ENCODE measurements at regions not wholly inside any gene's neighbourhood (a gene's known extent, or its start where the extent isn't known, plus 50 kb on each side); places are given as distances from the start of the nearest gene placed in this dataset.

DNA sequence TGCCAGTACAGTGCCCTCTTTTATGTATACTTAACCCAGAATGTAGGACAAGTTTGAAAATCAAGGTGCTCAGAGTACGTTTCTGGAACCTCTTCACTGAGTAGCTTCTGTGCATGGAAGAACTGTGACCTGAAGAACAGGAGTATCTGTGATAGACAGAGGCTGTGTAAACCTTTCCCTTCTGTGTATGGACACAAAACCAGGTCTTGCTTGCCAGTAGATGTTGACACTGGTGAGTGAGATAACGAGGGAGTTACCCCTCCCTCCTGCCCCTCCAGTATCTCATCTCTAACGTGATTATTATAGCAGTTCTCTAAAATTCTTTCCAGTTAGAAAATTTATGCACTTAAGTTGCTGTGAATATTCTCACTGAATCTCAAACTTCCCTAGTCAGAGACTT, 170.8 kb downstream of the RPL10L start:
- ChIA-PET CTCF (no interaction called here), POLR2A (no interaction called here)
- H3K9me3 ChIP-seq (ENCODE audit: control insufficient read depth, insufficient read depth, low read depth, low read length), result no peaks in the 10 kb centered on the region
- no peaks in the 10 kb centered on the region for H3K4me1 ChIP-seq (ENCODE audit: control insufficient read depth, insufficient read depth, low read length)
- H3K4me3 ChIP-seq (ENCODE audit: low read depth, low read length), result no peak overlapping the region
- H3K36me3 ChIP-seq (ENCODE audit: control insufficient read depth in 2 of 2, insufficient read depth in 1 of 2, low read length in 2 of 2), result no peaks in the 10 kb centered on the region
- H3K27ac ChIP-seq (ENCODE audit: extremely low read depth, low read depth, low read length), result no peak overlapping the region
- TF ChIP-seq, protein P1, sequence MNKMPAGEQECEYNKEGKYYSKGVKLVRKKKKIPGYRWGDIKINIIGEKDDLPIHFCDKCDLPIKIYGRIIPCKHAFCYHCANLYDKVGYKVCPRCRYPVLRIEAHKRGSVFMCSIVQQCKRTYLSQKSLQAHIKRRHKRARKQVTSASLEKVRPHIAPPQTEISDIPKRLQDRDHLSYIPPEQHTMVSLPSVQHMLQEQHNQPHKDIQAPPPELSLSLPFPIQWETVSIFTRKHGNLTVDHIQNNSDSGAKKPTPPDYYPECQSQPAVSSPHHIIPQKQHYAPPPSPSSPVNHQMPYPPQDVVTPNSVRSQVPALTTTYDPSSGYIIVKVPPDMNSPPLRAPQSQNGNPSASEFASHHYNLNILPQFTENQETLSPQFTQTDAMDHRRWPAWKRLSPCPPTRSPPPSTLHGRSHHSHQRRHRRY (tag by site-specific recombination; IDR thresholded peaks at IDR 0.05), result no peak
- no peak for TF ChIP-seq YY1 (tag by site-specific recombination; IDR thresholded peaks at IDR 0.05)
- TF ChIP-seq ZNF184 (tag by site-specific recombination; IDR thresholded peaks at IDR 0.05), result no peak
- no peak for TF ChIP-seq ZBTB1 (tag by site-specific recombination; IDR thresholded peaks at IDR 0.05)
- TF ChIP-seq ZNF140 (tag by site-specific recombination; IDR thresholded peaks at IDR 0.05), result no peak
- no peak for TF ChIP-seq ZNF423 (tag by site-specific recombination; IDR thresholded peaks at IDR 0.05)

DNA sequence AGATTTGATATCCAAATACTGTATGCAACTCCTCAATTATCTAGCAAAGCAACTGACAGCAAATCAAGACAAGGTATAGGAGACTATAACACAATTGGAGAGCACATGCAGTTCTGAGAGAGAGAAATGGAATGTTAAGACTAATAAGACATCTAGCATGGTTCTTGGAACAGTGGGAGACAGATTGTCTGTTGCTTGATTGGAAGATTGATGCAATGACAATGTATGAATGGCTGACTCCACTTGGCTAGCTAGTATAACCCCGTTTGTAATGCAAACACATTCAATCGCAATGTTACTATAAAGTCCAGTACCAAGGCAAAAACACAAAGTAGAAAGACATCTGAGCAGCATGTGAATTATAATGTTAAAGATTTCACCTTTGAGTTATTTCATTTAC, 179.3 kb downstream of the RPL10L start:
- TF ChIP-seq HOXC10 (CRISPR knock-in tag; IDR thresholded peaks at IDR 0.05), result no peak
- Histone ChIP-seq H3K9me3 (ENCODE audit: control insufficient read depth, insufficient read depth, low read depth, low read length) (no peaks in the 10 kb centered on the region), H3K4me3 (ENCODE audit: low read depth, low read length) (no peak overlapping the region), H3K27ac (ENCODE audit: extremely low read depth, low read depth, low read length) (no peak overlapping the region), H3K4me1 (ENCODE audit: control insufficient read depth, insufficient read depth, low read length) (no peaks in the 10 kb centered on the region), H3K36me3 (ENCODE audit: control insufficient read depth in 2 of 2, insufficient read depth in 1 of 2, low read length in 2 of 2) (no peaks in the 10 kb centered on the region)
- ChIA-PET POLR2A (no interaction called here), CTCF (no interaction called here)

DNA sequence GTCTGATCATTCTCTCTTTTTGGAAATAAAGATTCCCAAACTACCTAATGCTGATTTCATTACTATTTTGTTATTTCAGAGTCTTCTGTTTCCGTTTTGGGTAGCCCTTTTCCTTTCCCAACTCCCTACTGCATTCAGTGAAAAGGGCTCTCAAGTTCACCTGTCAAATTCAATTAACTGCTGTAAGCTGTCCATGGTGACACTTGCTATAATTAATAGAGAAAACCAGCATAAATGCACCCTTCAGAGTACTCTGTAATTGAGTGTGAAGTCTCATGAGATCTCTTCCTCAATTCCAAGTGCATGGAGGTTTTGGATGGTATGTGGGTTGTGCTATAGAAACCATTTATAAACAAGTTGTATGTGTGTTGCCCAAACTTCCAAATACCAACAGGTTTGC, 187.2 kb downstream of the RPL10L start:
- ChIA-PET CTCF (no interaction called here), POLR2A (no interaction called here)
- TF ChIP-seq ZNF366 (tag by site-specific recombination; conservative IDR thresholded peaks at IDR 0.05), result no peak
- Histone ChIP-seq H3K4me3 (ENCODE audit: low read depth, low read length) (no peak overlapping the region), H3K4me1 (ENCODE audit: control insufficient read depth, insufficient read depth, low read length) (no peaks in the 10 kb centered on the region), H3K9me3 (ENCODE audit: control insufficient read depth, insufficient read depth, low read depth, low read length) (no peaks in the 10 kb centered on the region), H3K27ac (ENCODE audit: extremely low read depth, low read depth, low read length) (no peak overlapping the region), H3K36me3 (ENCODE audit: control insufficient read depth in 2 of 2, insufficient read depth in 1 of 2, low read length in 2 of 2) (no peaks in the 10 kb centered on the region)

DNA sequence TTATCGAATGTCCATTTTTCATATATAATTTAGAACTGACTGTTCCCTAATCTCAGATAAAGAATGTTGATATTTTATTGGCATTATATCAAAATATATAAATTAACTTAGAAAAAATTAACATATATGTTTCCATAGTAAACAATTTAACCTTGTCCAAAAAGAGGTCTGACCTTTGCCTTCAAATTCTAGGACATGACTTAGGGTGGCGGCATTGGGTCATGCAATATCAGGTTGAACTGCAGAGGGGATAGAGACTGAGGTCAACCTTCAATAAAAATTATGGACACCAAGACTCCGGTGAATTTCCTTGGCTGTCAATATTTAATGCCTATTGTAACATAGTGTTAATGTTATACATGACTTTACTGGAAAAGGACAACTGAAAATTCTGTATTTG, 199.8 kb downstream of the RPL10L start:
- ChIA-PET CTCF (no interaction called here), POLR2A (no interaction called here)
- Histone ChIP-seq H3K9me3 (ENCODE audit: control insufficient read depth, insufficient read depth, low read depth, low read length) (no peaks in the 10 kb centered on the region), H3K36me3 (ENCODE audit: control insufficient read depth in 2 of 2, insufficient read depth in 1 of 2, low read length in 2 of 2) (no peaks in the 10 kb centered on the region), H3K4me3 (ENCODE audit: low read depth, low read length) (no peak overlapping the region), H3K4me1 (ENCODE audit: control insufficient read depth, insufficient read depth, low read length) (no peaks in the 10 kb centered on the region), H3K27ac (ENCODE audit: extremely low read depth, low read depth, low read length) (no peak overlapping the region)
- TF ChIP-seq GFI1B (tag by site-specific recombination; IDR thresholded peaks at IDR 0.05) (no peak), ZBTB7A (tag by site-specific recombination; IDR thresholded peaks at IDR 0.05; ENCODE audit: low read depth) (no peak), ZNF561 (tag by site-specific recombination; IDR thresholded peaks at IDR 0.05; ENCODE audit: borderline replicate concordance) (no peak), HOXC10 (CRISPR knock-in tag; IDR thresholded peaks at IDR 0.05) (no peak), ZNF341 (tag by site-specific recombination; IDR thresholded peaks at IDR 0.05; ENCODE audit: low read depth) (no peak), WT1 (tag by site-specific recombination; IDR thresholded peaks at IDR 0.05) (no peak), ZNF654 (tag by site-specific recombination; IDR thresholded peaks at IDR 0.05; ENCODE audit: low read depth) (no peak), ZNF223 (tag by site-specific recombination; IDR thresholded peaks at IDR 0.05) (no peak), ZEB2 (tag by site-specific recombination; IDR thresholded peaks at IDR 0.05) (no peak), ZNF792 (tag by site-specific recombination; IDR thresholded peaks at IDR 0.05) (no peak), ZNF610 (tag by site-specific recombination; IDR thresholded peaks at IDR 0.05; ENCODE audit: borderline replicate concordance) (no peak), TRIM28 (IDR thresholded peaks at IDR 0.05; ENCODE audit: borderline replicate concordance, low read length) (no peak), BCL11A (tag by site-specific recombination; IDR thresholded peaks at IDR 0.05; ENCODE audit: low read depth) (no peak), ZNF202 (tag by site-specific recombination; IDR thresholded peaks at IDR 0.05; ENCODE audit: borderline replicate concordance) (no peak), ZNF837 (tag by site-specific recombination; IDR thresholded peaks at IDR 0.05) (no peak), ZNF548 (tag by site-specific recombination; IDR thresholded peaks at IDR 0.05) (no peak)
- TF ChIP-seq, protein P2, sequence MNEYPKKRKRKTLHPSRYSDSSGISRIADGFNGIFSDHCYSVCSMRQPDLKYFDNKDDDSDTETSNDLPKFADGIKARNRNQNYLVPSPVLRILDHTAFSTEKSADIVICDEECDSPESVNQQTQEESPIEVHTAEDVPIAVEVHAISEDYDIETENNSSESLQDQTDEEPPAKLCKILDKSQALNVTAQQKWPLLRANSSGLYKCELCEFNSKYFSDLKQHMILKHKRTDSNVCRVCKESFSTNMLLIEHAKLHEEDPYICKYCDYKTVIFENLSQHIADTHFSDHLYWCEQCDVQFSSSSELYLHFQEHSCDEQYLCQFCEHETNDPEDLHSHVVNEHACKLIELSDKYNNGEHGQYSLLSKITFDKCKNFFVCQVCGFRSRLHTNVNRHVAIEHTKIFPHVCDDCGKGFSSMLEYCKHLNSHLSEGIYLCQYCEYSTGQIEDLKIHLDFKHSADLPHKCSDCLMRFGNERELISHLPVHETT (tag by site-specific recombination; IDR thresholded peaks at IDR 0.05), result no peak
- TF ChIP-seq, protein P3, sequence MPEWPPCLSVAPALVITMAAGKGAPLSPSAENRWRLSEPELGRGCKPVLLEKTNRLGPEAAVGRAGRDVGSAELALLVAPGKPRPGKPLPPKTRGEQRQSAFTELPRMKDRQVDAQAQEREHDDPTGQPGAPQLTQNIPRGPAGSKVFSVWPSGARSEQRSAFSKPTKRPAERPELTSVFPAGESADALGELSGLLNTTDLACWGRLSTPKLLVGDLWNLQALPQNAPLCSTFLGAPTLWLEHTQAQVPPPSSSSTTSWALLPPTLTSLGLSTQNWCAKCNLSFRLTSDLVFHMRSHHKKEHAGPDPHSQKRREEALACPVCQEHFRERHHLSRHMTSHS (tag by site-specific recombination; IDR thresholded peaks at IDR 0.05), result no peak
- TF ChIP-seq, protein P4, sequence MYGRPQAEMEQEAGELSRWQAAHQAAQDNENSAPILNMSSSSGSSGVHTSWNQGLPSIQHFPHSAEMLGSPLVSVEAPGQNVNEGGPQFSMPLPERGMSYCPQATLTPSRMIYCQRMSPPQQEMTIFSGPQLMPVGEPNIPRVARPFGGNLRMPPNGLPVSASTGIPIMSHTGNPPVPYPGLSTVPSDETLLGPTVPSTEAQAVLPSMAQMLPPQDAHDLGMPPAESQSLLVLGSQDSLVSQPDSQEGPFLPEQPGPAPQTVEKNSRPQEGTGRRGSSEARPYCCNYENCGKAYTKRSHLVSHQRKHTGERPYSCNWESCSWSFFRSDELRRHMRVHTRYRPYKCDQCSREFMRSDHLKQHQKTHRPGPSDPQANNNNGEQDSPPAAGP (tag by site-specific recombination; IDR thresholded peaks at IDR 0.05), result no peak
